Fibroblast of skin of left biceps (primary cell): ENCODE measurements at regions not wholly inside any gene's neighbourhood (a gene's known extent, or its start where the extent isn't known, plus 50 kb on each side); places are given as distances from the start of the nearest gene placed in this dataset.

Experiments
- DNase-seq, 2 experiments: peaks; one replicate each; pipeline ENCODE4 v3.0.0-alpha.2; 2013; ENCODE audit warnings: low read depth in 2 of 2

GRCh38 chr5:71946343-71947030, 160.8 kb upstream of the MAP1B start:
- no peak for DNase-seq

GRCh38 chr5:71948206-71948605, 159.1 kb upstream of the MAP1B start:
- DNase-seq, result no peak

GRCh38 chr5:71949772-71950171, 157.5 kb upstream of the MAP1B start:
- no peak for DNase-seq

- DNase-seq, result no peak
Measured at GRCh38 chr5:71953866-71954265, 153.4 kb upstream of the MAP1B start.

GRCh38 chr5:71954329-71954728, 152.9 kb upstream of the MAP1B start:
- no peak for DNase-seq

- no peak for DNase-seq
Measured at GRCh38 chr5:71955723-71956122, 151.6 kb upstream of the MAP1B start.

- DNase-seq, result no peak
Measured at GRCh38 chr5:71957292-71957898, 149.9 kb upstream of the MAP1B start.

GRCh38 chr5:71960195-71960594, 147.1 kb upstream of the MAP1B start:
- no peak for DNase-seq

- DNase-seq, result no peak
Measured at GRCh38 chr5:71961786-71962185, 145.5 kb upstream of the MAP1B start.

GRCh38 chr5:71969460-71969859, 137.8 kb upstream of the MAP1B start:
- DNase-seq, result no peak

- no peak for DNase-seq
Measured at GRCh38 chr5:71971862-71972261, 135.4 kb upstream of the MAP1B start.

GRCh38 chr5:71972777-71973473, 134.3 kb upstream of the MAP1B start:
- no peak for DNase-seq

- no peak for DNase-seq
Measured at GRCh38 chr5:71973563-71973962, 133.7 kb upstream of the MAP1B start.

- DNase-seq, result no peak
Measured at GRCh38 chr5:71974165-71974564, 133.1 kb upstream of the MAP1B start.

- no peak for DNase-seq
Measured at GRCh38 chr5:71974622-71975021, 132.7 kb upstream of the MAP1B start.

- DNase-seq, result no peak
Measured at GRCh38 chr5:71976449-71976848, 130.8 kb upstream of the MAP1B start.

- DNase-seq, result no peak
Measured at GRCh38 chr5:71977311-71977710, 130.0 kb upstream of the MAP1B start.

- DNase-seq, result no peak
Measured at GRCh38 chr5:71978216-71978615, 129.1 kb upstream of the MAP1B start.

- DNase-seq, result no peak
Measured at GRCh38 chr5:71982717-71983395, 124.4 kb upstream of the MAP1B start.

- DNase-seq, result no peak
Measured at GRCh38 chr5:71986101-71986500, 121.2 kb upstream of the MAP1B start.

- DNase-seq, result no peak
Measured at GRCh38 chr5:71988808-71989207, 118.5 kb upstream of the MAP1B start.

GRCh38 chr5:71993600-71993999, 113.7 kb upstream of the MAP1B start:
- no peak for DNase-seq

GRCh38 chr5:71996789-71997188, 110.5 kb upstream of the MAP1B start:
- DNase-seq, result no peak
